ENCODE measurements at regions not wholly inside any gene's neighbourhood (a gene's known extent, or its start where the extent isn't known, plus 50 kb on each side); places are given as distances from the start of the nearest gene placed in this dataset.

DNA sequence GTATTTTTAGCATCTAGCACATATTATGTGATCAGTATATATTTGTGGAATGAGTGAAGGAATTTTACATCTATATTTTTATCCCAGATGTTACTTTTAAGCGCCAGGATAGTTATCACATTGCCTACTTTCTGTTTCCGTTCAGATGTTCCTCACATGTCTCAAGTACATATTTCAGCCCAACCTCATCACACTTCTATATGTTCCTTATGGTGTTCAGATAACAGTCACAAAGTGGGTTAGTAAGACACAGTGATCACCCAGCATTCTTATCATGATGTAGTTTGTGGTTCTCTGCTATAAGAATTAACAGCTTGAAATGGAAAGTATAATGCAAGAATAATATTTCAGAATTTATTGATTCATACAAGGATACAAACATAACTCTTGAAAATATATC lies 170.0 kb upstream of the RASA1 start:
- TF ChIP-seq, protein P1, sequence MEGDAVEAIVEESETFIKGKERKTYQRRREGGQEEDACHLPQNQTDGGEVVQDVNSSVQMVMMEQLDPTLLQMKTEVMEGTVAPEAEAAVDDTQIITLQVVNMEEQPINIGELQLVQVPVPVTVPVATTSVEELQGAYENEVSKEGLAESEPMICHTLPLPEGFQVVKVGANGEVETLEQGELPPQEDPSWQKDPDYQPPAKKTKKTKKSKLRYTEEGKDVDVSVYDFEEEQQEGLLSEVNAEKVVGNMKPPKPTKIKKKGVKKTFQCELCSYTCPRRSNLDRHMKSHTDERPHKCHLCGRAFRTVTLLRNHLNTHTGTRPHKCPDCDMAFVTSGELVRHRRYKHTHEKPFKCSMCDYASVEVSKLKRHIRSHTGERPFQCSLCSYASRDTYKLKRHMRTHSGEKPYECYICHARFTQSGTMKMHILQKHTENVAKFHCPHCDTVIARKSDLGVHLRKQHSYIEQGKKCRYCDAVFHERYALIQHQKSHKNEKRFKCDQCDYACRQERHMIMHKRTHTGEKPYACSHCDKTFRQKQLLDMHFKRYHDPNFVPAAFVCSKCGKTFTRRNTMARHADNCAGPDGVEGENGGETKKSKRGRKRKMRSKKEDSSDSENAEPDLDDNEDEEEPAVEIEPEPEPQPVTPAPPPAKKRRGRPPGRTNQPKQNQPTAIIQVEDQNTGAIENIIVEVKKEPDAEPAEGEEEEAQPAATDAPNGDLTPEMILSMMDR (IDR thresholded peaks at IDR 0.05; ENCODE audit: low read depth, low read length) = no peak
- DNase-seq (ENCODE audit: low read depth in 2 of 2) = no peak
- H3K4me3 ChIP-seq (replicated peaks in 1 of 2; ENCODE audit: low read depth in 2 of 2, low read length in 2 of 2) = no peak overlapping the region

DNA sequence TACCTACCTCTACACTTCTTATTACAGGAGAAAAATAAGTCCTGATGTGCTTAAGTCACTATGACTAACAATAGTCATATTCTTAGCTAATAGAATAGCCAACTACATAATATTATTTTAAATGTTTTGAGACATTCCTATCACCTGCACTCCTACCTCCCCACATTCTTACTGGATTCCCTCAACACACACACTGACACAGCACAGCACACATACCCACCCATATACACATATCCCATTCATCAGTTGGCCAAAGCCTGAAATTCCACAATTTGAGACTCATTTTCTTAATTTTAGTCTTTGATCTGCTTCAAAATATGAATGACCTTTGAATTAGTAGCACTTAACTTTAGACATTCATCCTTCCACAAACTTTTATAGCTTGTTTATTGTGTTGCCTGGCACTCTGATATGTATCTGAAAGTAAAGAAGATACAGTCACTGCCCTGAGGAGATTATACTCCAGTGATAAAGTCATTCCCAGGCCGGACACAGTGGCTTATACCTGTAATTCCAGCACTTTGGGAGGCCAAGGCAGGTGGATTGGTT lies 168.3 kb upstream of the RASA1 start:
- TF ChIP-seq, protein P1 (IDR thresholded peaks at IDR 0.05; ENCODE audit: low read depth, low read length) = no peak
- no peak for DNase-seq (ENCODE audit: low read depth in 2 of 2)
- no peak overlapping the region for H3K4me3 ChIP-seq (replicated peaks in 1 of 2; ENCODE audit: low read depth in 2 of 2, low read length in 2 of 2)

DNA sequence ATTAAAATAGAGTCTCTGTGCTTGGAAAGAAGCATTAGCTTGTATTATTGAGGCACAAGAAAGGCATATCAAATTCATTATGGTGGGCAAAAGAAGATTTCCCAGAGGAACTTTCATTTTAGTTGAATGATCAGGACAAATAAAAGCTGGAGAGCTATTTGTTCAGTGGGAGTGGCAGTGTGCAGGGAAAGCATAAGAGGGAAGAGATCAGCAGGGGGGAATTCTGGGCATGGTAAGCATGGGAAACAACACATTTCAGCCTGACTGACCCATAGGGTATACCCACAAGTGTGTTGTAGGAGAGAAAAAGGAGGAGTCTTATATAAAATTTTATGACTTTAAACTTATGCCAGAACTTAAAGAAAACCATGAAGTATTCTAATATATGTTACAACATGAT lies 167.7 kb upstream of the RASA1 start:
- TF ChIP-seq, protein P1 (IDR thresholded peaks at IDR 0.05; ENCODE audit: low read depth, low read length) = no peak
- H3K4me3 ChIP-seq (replicated peaks in 1 of 2; ENCODE audit: low read depth in 2 of 2, low read length in 2 of 2) = no peak overlapping the region
- no peak for DNase-seq (ENCODE audit: low read depth in 2 of 2)

DNA sequence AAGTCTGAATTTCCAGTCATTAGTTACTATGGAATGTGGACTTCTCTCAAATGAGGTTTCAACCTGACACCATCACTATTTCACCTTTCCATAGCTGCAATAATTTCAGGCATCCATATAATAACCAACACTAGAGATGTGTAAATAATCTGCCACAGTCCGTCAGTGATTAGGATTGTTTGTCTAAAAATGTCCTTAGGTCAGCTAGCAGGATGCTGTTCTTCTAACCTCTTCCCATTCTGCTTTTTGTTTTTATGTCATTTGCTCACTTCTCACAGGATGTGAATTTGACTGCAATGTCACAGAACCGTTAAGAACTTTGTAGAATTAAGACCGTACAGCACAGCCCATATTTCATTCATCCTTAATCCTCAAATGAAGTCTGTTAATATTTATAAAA lies 166.4 kb upstream of the RASA1 start:
- TF ChIP-seq, protein P1 (IDR thresholded peaks at IDR 0.05; ENCODE audit: low read depth, low read length) = no peak
- no peak overlapping the region for H3K4me3 ChIP-seq (replicated peaks in 1 of 2; ENCODE audit: low read depth in 2 of 2, low read length in 2 of 2)
- no peak for DNase-seq (ENCODE audit: low read depth in 2 of 2)

DNA sequence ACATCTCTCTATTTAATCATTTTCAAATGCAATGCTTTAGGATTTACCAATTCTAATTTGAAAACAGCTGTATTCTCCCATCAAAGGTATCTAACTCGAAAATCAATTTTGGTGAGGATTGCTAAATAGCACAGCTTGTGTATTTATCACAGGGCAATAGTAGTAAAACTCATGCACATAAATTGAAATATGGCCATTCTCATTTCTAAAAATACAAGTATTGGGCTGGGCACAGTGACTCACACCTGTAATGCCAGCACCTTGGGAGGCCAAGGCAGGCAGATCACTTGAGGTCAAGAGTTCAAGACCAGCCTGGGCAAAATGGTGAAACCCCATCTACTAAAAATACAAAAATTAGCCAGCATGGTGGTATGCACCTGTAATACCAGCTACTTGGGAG lies 164.8 kb upstream of the RASA1 start:
- H3K4me3 ChIP-seq (replicated peaks in 1 of 2; ENCODE audit: low read depth in 2 of 2, low read length in 2 of 2) = no peak overlapping the region
- TF ChIP-seq, protein P1 (IDR thresholded peaks at IDR 0.05; ENCODE audit: low read depth, low read length) = no peak
- no peak for DNase-seq (ENCODE audit: low read depth in 2 of 2)

DNA sequence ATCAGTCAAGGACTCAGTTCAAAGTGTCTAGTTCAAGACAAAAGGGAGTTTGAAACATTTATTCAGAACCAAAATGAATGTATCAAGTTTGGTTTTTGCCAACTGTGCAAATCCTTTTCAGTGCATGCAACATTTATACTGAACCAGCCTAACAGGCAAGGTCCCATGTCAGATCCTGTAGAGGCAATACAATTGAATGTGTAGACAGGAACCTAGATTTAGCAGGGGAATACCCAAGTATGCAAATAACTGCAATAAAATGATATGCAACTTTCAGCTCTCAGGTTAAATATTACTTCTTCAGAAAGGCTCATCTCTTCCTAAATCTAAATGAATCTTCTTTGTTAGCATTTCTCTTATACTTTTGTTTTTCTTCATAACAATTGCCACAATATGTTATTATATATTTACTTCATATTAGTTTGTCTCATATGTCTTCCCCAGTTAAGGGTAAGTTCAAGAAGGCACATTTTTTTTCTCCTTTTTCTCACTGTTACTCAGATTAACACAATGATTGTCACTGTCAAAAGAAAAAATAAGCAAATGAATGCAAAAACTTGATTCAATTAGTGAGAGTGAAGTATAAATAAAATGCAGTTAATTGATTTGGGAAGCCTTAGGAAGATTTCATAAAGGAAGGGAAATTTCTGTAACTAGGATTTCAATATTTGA lies 163.9 kb upstream of the RASA1 start:
- TF ChIP-seq, protein P1 (IDR thresholded peaks at IDR 0.05; ENCODE audit: low read depth, low read length) = no peak
- DNase-seq (ENCODE audit: low read depth in 2 of 2) = no peak
- H3K4me3 ChIP-seq (replicated peaks in 1 of 2; ENCODE audit: low read depth in 2 of 2, low read length in 2 of 2) = no peak overlapping the region

DNA sequence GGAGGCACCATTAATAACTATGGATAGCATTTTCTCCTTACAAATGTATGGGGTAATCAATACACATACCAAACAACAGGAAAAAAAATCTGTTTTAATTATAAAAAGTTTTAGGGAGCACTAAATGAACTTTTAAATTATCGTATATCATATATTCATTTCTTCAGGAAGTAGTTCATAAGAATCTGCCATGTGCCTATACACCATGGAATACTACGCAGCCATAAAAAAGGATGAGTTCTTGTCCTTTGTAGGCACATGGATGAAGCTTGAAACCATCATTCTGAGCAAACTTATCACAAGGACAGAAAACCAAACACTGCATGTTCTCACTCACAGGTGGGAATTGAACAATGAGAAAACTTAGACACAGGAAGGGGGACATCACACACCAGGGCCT lies 162.1 kb upstream of the RASA1 start:
- TF ChIP-seq, protein P1 (IDR thresholded peaks at IDR 0.05; ENCODE audit: low read depth, low read length) = no peak
- H3K4me3 ChIP-seq (replicated peaks in 1 of 2; ENCODE audit: low read depth in 2 of 2, low read length in 2 of 2) = no peak overlapping the region
- no peak for DNase-seq (ENCODE audit: low read depth in 2 of 2)

All from cardiac fibroblast (primary cell).